NCI-H2107 treated with DMSO at 0.1 percent for 48 hours (cell line): ENCODE measurements at regions not wholly inside any gene's neighbourhood (a gene's known extent, or its start where the extent isn't known, plus 50 kb on each side); places are given as distances from the start of the nearest gene placed in this dataset.

ENCODE experiments used
- DNase-seq: peaks from one replicate; lab custom pipeline; 2025; ENCODE audit not compliant: unreplicated experiment; lab: John Stamatoyannopoulos, UW

- no peak for DNase-seq
These were observed 150.9 kb downstream of the MRM1 start for GRCh38 chr17:36752096-36752888.

GRCh38 chr17:36755586-36755985 is 154.2 kb downstream of the MRM1 start:
- DNase-seq, result no peak

GRCh38 chr17:36756695-36757094 is 155.3 kb downstream of the MRM1 start:
- no peak for DNase-seq

- no peak for DNase-seq
These were observed 159.0 kb downstream of the MRM1 start for GRCh38 chr17:36760425-36760824.

- DNase-seq, result no peak
These were observed 160.0 kb downstream of the MRM1 start for GRCh38 chr17:36761203-36761950.

GRCh38 chr17:36765436-36766043 is 164.2 kb downstream of the MRM1 start:
- DNase-seq, result no peak

GRCh38 chr17:36768394-36768793 is 167.0 kb downstream of the MRM1 start:
- DNase-seq, result no peak

- peak; percentile 85 for DNase-seq
These were observed 164.2 kb upstream of the LHX1 start for GRCh38 chr17:36773039-36773438.

GRCh38 chr17:36777118-36777517 is 160.2 kb upstream of the LHX1 start:
- no peak for DNase-seq

- DNase-seq, result peak; percentile 42
These were observed 158.8 kb upstream of the LHX1 start for GRCh38 chr17:36778448-36778847.

GRCh38 chr17:36779550-36779949 is 157.7 kb upstream of the LHX1 start:
- no peak for DNase-seq

GRCh38 chr17:36784633-36785032 is 152.6 kb upstream of the LHX1 start:
- no peak for DNase-seq

GRCh38 chr17:36786867-36787266 is 150.4 kb upstream of the LHX1 start:
- DNase-seq, result no peak

GRCh38 chr17:36791150-36791941 is 145.9 kb upstream of the LHX1 start:
- DNase-seq, result no peak

- DNase-seq, result no peak
These were observed 145.3 kb upstream of the LHX1 start for GRCh38 chr17:36791942-36792475.

GRCh38 chr17:36792849-36793248 is 144.4 kb upstream of the LHX1 start:
- DNase-seq, result no peak

GRCh38 chr17:36793976-36794375 is 143.3 kb upstream of the LHX1 start:
- DNase-seq, result no peak

- no peak for DNase-seq
These were observed 129.6 kb upstream of the LHX1 start for GRCh38 chr17:36807496-36808179.

- DNase-seq, result no peak
These were observed 129.1 kb upstream of the LHX1 start for GRCh38 chr17:36808180-36808661.

- DNase-seq, result no peak
These were observed 124.5 kb upstream of the LHX1 start for GRCh38 chr17:36812762-36813161.
